Subcutaneous abdominal adipose tissue (tissue), 5 donors: ENCODE measurements at regions not wholly inside any gene's neighbourhood (a gene's known extent, or its start where the extent isn't known, plus 50 kb on each side); places are given as distances from the start of the nearest gene placed in this dataset.

Source experiments
- H3K27ac ChIP-seq: one replicate; pipeline ENCODE4 v1.7.0; 2013; ENCODE audit warnings: low read depth, mild to moderate bottlenecking, inconsistent platforms, low read length, moderate library complexity
- H3K27me3 ChIP-seq, 5 donors: one replicate each; pipeline ENCODE4 v1.7.0; 2013; ENCODE audit warnings: low read length in 5 of 5, inconsistent platforms in 1 of 5; ENCODE audit not compliant: control insufficient read depth in 5 of 5, insufficient read depth in 4 of 5
- H3K36me3 ChIP-seq, 5 donors: one replicate each; pipeline ENCODE4 v1.7.0; 2013; ENCODE audit warnings: low read length in 5 of 5; ENCODE audit not compliant: control insufficient read depth in 5 of 5, insufficient read depth in 5 of 5
- H3K4me1 ChIP-seq, 5 donors: one replicate each; pipeline ENCODE4 v1.7.0; 2013; ENCODE audit warnings: low read length in 5 of 5, mild to moderate bottlenecking in 3 of 5, moderate library complexity in 1 of 5; ENCODE audit not compliant: control insufficient read depth in 5 of 5, insufficient read depth in 5 of 5
- H3K4me3 ChIP-seq, 5 donors: one replicate each; pipeline ENCODE4 v1.7.0; 2013; ENCODE audit warnings: low read length in 5 of 5, low read depth in 1 of 5
- H3K9ac ChIP-seq, 5 donors: one replicate each; pipeline ENCODE4 v1.7.0; 2013; ENCODE audit warnings: low read length in 5 of 5, mild to moderate bottlenecking in 4 of 5, moderate library complexity in 3 of 5
- H3K9me3 ChIP-seq, 5 donors: one replicate each; pipeline ENCODE4 v1.7.0; 2013; ENCODE audit warnings: low read length in 5 of 5; ENCODE audit not compliant: control insufficient read depth in 5 of 5
- donor health status: healthy.
- donor health status: healthy.
- donor health status: healthy.
- donor health status: healthy.
- donor health status: healthy.

DNA sequence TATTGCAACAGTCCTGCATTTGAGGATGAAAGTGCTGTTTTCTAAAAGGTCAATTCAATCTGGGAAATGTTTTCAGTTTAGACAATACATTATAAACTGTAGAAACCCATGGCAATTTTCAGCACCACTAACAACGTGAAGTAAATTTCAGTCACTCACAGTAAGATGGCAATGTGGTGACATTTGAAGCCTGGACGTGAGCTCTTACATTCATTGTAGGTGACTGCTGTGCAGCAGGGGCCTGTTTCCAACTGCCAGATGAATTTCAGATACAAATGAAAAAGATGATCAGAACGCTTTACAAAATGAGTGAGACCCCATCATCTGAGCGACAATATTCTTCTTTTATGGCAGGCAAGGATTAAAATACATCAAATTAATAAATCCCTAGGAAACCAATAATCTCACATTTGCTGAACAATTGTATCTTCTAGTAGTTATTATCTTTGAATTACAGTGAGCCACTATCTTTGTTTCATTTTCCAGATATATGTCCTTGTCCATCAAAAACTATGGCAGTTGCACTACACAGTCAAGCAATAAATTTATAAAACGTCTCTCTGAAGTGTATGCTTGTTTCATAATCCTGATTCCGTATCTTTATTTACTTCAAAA, 1816.8 kb downstream of the OLFM4 start:
- no peak overlapping the region for H3K27ac ChIP-seq
- H3K9me3 ChIP-seq, result no peaks in the 10 kb centered on the region
- H3K4me3 ChIP-seq, result no peak overlapping the region
- H3K36me3 ChIP-seq, result no peaks in the 10 kb centered on the region
- H3K27me3 ChIP-seq, result no peaks in the 10 kb centered on the region
- H3K9ac ChIP-seq, result no peak overlapping the region
- no peaks in the 10 kb centered on the region for H3K4me1 ChIP-seq

DNA sequence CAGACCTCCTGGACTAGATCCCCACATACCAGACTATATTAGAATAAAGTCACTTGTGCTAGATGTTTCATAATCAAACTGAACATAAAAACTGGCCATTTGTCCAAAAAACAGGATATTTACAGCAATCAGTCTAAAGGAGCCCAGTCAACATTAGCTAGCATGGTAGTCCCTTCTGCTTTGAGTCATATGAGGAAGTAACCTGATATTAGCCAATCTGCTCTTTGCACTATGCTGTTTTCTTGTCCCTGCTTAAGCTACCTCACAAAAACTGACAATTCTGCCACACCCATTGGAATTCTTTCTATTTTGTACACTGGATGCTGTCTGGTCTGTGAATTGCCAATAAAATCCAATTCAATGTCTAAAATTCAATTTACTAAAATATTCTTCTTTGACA, 1824.2 kb downstream of the OLFM4 start:
- Histone ChIP-seq H3K9me3 (no peaks in the 10 kb centered on the region), H3K27ac (no peak overlapping the region), H3K4me1 (no peaks in the 10 kb centered on the region), H3K9ac (no peak overlapping the region), H3K4me3 (no peak overlapping the region), H3K27me3 (no peaks in the 10 kb centered on the region), H3K36me3 (no peaks in the 10 kb centered on the region)

DNA sequence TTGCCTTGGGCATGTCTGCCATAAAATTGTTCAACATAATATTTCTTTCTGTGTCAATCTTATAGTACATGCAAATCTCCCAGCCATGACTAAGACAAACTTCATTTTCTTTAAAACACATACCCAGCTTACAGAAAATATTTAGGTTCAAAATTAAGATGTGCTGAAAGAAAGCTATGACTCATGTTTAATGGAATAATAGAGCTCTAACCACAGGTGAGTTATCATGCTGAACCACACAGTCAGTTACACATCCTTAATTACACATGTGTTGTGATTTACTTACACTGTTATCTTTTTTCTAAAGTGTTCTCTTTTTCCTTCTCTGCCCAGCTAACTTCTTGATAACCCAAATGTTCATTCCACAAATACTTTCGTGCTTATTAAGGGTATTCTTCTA, 1831.2 kb downstream of the OLFM4 start:
- H3K27ac ChIP-seq, result no peak overlapping the region
- no peak overlapping the region for H3K9ac ChIP-seq
- H3K4me1 ChIP-seq, result no peaks in the 10 kb centered on the region
- no peaks in the 10 kb centered on the region for H3K9me3 ChIP-seq
- no peaks in the 10 kb centered on the region for H3K36me3 ChIP-seq
- H3K4me3 ChIP-seq, result no peak overlapping the region
- H3K27me3 ChIP-seq, result no peaks in the 10 kb centered on the region

DNA sequence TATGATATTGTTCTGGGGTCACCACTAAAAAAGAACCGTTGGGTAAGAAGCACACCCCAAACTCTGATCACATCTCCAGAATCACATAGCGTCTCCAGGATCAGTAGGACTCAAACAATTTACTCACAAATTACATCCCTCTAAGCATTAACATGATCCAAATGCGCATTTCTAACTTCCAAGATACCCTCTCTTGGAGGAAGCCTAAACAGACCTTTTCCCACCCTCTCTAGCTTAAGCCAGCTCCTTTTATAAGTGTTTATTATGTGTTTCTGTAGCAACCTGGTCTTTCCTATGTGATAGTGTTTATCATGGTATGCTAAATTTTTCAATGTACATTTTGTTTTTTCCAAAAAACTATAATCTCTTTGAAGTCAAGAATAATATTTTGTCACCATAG, 1846.5 kb downstream of the OLFM4 start:
- Histone ChIP-seq H3K27ac (no peak overlapping the region), H3K4me3 (no peak overlapping the region), H3K9me3 (no peaks in the 10 kb centered on the region), H3K36me3 (no peaks in the 10 kb centered on the region), H3K4me1 (no peaks in the 10 kb centered on the region), H3K9ac (no peak overlapping the region), H3K27me3 (no peaks in the 10 kb centered on the region)

DNA sequence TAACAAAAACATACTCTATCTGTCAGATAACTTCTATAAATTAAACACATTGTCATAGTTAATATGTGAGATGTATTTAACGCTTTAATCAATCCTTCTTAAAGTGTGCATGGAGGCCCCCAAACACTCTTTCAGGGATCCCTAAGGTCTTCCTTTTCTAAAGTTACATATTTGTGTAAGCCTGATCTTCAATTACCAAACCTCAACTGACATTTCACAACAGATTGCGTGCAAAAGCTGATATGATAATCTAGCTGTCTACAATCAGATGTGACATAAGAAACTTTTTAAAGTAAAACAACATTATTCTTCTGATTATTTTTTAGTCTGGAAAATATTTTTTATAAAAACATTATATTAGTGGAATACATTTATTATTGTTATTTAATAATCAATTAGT, 1850.4 kb downstream of the OLFM4 start:
- H3K4me3 ChIP-seq, result no peak overlapping the region
- no peak overlapping the region for H3K9ac ChIP-seq
- no peaks in the 10 kb centered on the region for H3K36me3 ChIP-seq
- H3K27me3 ChIP-seq, result no peaks in the 10 kb centered on the region
- no peaks in the 10 kb centered on the region for H3K9me3 ChIP-seq
- no peaks in the 10 kb centered on the region for H3K4me1 ChIP-seq
- no peak overlapping the region for H3K27ac ChIP-seq

DNA sequence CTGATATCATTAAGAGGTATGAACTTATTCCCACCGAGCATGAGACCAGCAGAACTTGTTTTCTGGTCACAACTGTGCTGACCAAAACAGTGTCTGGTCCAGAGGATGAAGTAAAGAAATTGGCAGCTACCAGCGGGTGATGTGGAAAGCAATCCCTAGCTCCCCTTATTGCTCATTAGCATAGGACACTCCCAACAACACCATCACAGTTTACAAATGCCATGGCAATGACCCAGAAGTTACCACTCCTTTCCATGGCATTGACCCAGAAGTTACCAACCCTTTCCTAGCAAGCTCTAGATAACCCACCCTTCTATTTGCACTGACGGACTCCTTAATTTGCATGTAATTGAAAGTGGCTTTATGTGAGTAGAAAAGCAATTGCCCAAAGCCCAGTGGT, 1856.1 kb downstream of the OLFM4 start:
- Histone ChIP-seq H3K27me3 (no peaks in the 10 kb centered on the region), H3K9me3 (no peaks in the 10 kb centered on the region), H3K4me3 (no peak overlapping the region), H3K36me3 (no peaks in the 10 kb centered on the region), H3K9ac (no peak overlapping the region), H3K27ac (no peak overlapping the region), H3K4me1 (no peaks in the 10 kb centered on the region)

DNA sequence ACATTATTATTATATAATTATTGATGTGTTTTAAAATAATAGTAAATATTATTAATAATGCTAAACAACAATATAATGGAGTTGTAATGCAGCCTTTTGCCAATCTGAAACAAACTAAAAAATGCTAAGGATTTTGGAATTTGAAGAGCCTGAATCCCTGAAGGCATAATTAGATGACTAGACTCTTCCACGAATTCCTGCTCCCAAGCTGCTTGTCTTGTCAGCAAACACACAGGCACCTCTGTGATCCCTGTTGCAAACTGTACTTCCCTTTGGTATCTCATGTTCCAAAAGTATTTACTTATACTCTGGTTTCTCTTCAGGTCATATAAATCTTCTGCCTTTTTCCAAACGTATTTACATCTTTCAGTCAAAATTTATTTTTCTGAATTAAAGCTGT, 1862.4 kb downstream of the OLFM4 start:
- Histone ChIP-seq H3K9me3 (no peaks in the 10 kb centered on the region), H3K27me3 (no peaks in the 10 kb centered on the region), H3K9ac (no peak overlapping the region), H3K27ac (no peak overlapping the region), H3K4me1 (no peaks in the 10 kb centered on the region), H3K4me3 (no peak overlapping the region), H3K36me3 (no peaks in the 10 kb centered on the region)

DNA sequence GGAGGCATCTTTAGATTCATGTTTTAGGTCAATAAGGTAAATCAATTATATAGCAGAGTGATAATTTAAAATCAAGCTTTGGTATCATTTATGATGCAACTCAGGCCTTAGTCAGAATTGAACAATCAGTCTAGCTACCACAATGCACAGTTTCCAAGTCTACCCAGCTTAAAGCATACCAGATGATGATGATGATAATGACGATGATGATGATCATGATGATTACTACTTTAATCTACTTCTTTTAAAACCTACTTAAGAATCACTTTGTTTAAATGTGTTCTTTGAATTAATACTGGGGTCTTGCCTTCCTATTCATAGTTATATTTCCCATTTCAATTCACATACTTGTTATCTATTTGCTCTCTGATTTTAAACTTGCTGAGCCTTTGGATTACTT, 1872.7 kb downstream of the OLFM4 start:
- Histone ChIP-seq H3K9ac (no peak overlapping the region), H3K4me3 (no peak overlapping the region), H3K27me3 (no peaks in the 10 kb centered on the region), H3K9me3 (no peaks in the 10 kb centered on the region), H3K27ac (no peak overlapping the region), H3K4me1 (no peaks in the 10 kb centered on the region), H3K36me3 (no peaks in the 10 kb centered on the region)

DNA sequence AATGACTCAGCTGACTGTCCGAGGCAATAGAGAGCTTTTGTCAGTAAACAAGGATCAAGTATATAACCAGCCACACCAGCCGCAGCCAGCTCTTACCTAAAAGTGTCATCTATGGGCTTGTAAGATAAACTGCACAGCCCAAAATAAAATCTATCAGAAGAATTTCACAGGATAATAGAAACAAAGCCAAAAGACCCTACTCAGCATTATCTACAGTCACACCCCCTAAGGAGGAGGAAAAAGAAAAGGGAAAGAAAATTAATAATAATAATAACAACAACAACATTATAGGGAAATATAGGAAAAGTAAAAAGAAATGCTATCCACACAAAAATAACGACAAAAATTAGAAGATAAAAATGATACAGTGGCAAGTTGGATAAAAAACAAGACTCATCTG, 1883.8 kb downstream of the OLFM4 start:
- H3K27me3 ChIP-seq, result no peaks in the 10 kb centered on the region
- no peak overlapping the region for H3K9ac ChIP-seq
- H3K36me3 ChIP-seq, result no peaks in the 10 kb centered on the region
- H3K4me1 ChIP-seq, result no peaks in the 10 kb centered on the region
- no peak overlapping the region for H3K27ac ChIP-seq
- H3K9me3 ChIP-seq, result peaks cover 0 to 3% (median 2%) of the 10 kb centered on the region in 5 donors
- no peak overlapping the region for H3K4me3 ChIP-seq

DNA sequence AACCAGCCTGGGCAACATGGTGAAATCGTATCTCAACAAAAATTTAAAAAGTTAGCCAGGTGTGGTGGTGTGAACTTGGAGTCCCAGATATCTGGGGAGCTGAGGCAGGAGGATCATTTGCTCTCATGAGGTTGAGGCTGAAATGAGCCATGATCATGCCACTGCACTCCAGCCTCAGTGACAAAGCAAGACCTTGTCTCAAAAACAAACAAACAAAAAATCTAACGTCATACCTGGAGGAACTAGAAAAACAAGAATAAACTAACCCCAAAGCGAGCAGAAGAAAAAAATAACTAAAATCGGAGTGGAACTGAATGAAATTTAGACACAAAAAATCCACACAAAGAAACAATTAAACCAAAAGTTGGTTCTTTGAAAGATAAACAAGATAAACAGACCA, 1885.1 kb downstream of the OLFM4 start:
- no peaks in the 10 kb centered on the region for H3K4me1 ChIP-seq
- peaks cover 0 to 5% (median 2%) of the 10 kb centered on the region in 5 donors for H3K9me3 ChIP-seq
- no peak overlapping the region for H3K9ac ChIP-seq
- H3K4me3 ChIP-seq, result no peak overlapping the region
- H3K36me3 ChIP-seq, result no peaks in the 10 kb centered on the region
- no peaks in the 10 kb centered on the region for H3K27me3 ChIP-seq
- no peak overlapping the region for H3K27ac ChIP-seq

DNA sequence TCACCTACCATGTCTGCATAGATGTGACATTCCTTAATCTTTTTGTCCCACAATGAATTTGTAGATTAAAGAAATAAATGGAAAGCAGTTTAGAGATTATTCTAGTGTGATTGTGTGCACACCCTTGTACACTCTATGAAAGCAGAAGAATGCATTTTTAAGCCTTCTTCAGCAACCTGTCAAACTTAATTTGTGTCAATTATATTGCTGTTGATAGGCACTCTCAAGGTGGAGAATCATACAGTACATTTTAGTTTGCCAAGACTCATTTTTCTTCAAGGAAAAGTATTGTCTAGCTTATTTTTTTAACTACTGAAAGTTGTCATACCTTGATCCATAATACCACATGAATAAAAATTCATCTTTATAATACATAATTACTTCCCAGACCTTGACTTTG, 1898.9 kb downstream of the OLFM4 start:
- no peaks in the 10 kb centered on the region for H3K36me3 ChIP-seq
- no peak overlapping the region for H3K4me3 ChIP-seq
- H3K27ac ChIP-seq, result no peak overlapping the region
- H3K4me1 ChIP-seq, result no peaks in the 10 kb centered on the region
- H3K9me3 ChIP-seq, result peaks cover 0 to 5% (median 2%) of the 10 kb centered on the region in 5 donors
- no peaks in the 10 kb centered on the region for H3K27me3 ChIP-seq
- H3K9ac ChIP-seq, result no peak overlapping the region
